ENCODE measurements at regions not wholly inside any gene's neighbourhood (a gene's known extent, or its start where the extent isn't known, plus 50 kb on each side); places are given as distances from the start of the nearest gene placed in this dataset.

GRCh38 chr5:2240118-2240904 is 357.6 kb upstream of the IRX4 start:
- no peak for DNase-seq (ENCODE audit: low spot score)

DNA sequence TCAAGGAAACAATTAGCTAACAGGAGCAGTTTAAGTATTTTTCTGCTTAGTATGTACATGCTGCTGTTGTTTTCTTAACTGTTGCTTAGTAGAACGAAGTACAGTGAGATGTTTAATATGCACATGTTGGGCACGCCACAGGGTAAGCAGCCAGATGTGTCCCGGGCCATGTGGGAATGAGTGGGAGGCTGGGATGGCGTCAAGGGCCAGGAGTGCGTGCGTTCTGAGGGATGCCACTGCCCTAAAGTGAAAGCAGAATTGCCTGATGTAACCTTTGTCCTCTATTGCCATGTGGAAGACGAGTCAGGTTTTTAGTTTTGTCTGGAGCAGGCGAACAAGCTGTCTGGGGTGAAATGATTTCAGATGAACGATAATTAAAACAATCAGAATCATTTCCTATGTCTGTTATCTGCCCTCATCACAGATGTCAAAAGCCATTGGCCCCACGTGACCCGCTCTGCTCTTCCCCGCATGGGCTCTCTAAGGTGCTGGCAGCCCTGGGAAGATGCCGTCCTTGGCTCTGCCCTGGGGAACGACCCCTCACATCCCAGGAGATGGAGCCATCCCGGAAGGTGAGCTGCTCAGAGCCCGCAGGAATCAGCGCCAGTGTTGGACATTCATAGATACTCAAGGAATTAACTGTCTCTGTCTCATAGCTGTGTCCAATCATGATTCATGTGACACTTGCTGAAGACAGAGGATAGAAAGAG is 356.6 kb upstream of the IRX4 start:
- peak; percentile 43 for DNase-seq (ENCODE audit: low spot score)

GRCh38 chr5:2238732-2239131 is 356.0 kb upstream of the IRX4 start:
- DNase-seq (ENCODE audit: low spot score), result no peak

- no peak for DNase-seq (ENCODE audit: low spot score)
Measured at GRCh38 chr5:2227433-2227832, 344.7 kb upstream of the IRX4 start.

GRCh38 chr5:2224689-2225088 is 342.0 kb upstream of the IRX4 start:
- DNase-seq (ENCODE audit: low spot score), result no peak

GRCh38 chr5:2223303-2223702 is 340.6 kb upstream of the IRX4 start:
- no peak for DNase-seq (ENCODE audit: low spot score)

GRCh38 chr5:2222246-2222992 is 339.7 kb upstream of the IRX4 start:
- DNase-seq (ENCODE audit: low spot score), result no peak

- DNase-seq (ENCODE audit: low spot score), result no peak
Measured at GRCh38 chr5:2221450-2221849, 338.7 kb upstream of the IRX4 start.

- no peak for DNase-seq (ENCODE audit: low spot score)
Measured at GRCh38 chr5:2220741-2221140, 338.0 kb upstream of the IRX4 start.

- DNase-seq (ENCODE audit: low spot score), result no peak
Measured at GRCh38 chr5:2219149-2219776, 336.5 kb upstream of the IRX4 start.

DNA sequence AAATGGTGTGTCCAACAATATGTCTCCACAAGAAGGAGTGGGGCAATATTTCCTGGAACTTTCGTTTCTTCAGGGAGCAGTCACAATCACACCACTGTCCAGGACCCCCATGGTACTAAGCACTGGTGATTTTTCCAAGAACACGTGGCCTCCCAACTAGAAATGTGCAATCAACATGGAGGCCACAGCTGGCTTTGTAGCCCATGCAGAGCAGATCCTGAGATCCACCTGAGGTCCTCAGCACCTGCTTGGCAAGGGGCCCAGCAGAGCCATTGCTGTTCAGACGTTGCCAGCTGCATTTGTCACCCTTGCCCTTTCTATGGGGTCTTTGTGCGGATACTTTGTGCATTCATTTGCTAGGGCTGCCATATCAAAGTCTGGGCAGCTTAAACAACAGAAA is 334.5 kb upstream of the IRX4 start:
- no peak for DNase-seq (ENCODE audit: low spot score)

DNA sequence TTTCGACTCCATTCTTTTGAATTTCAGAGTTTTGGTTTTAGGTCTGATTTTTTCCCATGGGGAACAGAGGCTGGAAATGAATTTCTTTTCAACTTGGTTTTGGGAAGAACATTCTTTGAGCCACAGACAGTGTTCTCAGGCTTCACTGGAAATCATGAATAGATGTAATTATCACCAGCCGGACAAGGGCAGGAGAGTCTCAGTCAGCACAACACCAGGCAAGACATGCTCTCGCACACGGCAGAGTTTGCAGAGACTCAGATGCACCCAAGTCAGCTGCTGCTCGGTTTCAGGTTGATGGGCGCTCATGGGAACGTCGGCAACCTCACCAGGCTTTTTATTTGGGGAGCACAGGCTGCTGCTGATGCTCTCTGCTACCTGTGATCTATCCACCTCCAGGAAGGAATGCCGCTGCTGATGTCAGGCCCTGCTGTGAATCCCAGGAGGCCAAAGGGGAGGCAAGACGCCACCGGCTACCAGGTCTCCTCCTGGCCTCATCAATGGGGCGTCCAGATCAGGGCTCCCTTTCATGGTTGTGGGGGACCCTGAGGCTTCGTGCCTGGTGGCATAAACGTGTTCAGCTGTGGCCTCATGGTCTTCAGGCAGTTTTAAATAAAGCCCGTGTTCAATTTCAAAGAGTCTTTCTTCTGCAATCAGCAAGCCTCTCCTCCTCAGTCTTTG is 332.3 kb upstream of the IRX4 start:
- DNase-seq (ENCODE audit: low spot score), result no peak

GRCh38 chr5:2213121-2213730 is 330.5 kb upstream of the IRX4 start:
- no peak for DNase-seq (ENCODE audit: low spot score)

DNA sequence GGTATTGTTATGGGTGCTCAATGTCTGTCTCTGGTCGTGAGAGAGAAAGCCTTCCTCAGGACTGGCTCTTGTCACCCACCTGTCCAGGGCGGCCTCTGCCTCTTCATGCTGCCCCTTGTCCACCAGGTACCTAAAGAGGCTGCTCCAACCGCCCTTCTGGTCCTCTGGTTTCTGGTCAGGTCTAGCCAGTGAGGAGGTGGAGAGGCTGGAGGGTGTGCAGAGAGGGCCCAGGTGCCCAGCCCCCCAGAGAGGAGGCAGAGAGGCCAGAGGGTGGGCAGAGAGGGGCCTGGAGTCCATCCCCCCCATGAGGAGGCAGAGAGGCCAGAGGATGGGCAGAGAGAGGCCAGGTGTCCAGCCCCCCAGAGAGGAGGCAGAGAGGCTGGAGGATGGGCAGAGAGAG is 329.8 kb upstream of the IRX4 start:
- no peak for DNase-seq (ENCODE audit: low spot score)

DNA sequence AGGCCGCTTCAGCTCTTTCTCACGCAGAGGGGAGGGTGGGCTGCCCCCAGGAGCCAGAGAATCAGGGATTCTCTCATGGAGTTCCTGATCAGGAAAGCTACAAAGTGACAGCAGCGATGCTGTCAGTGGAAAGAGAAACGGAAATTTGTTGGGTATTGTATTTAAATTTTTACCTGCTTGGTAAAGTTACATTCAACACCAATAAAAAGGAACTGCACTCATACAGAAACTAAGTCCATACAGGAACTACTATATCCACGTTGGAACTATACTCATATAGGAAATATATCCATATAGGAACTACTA is 325.5 kb upstream of the IRX4 start:
- DNase-seq (ENCODE audit: low spot score), result no peak

- DNase-seq (ENCODE audit: low spot score), result peak; percentile 43
Measured at GRCh38 chr5:2207416-2208238, 324.9 kb upstream of the IRX4 start.

DNA sequence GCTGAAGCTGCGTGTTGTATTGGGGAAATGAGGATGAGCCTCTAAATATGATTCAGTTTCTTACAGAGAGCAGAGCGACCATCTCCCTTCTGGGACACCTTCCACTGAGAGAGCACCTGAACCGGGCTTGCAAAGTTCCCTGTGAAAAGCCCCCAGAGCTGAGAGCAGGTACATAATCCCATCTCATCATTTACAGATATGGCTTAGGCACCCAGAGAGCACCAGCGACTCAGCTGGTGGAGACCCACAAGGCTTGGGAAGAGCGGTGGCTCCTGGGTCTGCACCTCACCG is 324.3 kb upstream of the IRX4 start:
- no peak for DNase-seq (ENCODE audit: low spot score)

DNA sequence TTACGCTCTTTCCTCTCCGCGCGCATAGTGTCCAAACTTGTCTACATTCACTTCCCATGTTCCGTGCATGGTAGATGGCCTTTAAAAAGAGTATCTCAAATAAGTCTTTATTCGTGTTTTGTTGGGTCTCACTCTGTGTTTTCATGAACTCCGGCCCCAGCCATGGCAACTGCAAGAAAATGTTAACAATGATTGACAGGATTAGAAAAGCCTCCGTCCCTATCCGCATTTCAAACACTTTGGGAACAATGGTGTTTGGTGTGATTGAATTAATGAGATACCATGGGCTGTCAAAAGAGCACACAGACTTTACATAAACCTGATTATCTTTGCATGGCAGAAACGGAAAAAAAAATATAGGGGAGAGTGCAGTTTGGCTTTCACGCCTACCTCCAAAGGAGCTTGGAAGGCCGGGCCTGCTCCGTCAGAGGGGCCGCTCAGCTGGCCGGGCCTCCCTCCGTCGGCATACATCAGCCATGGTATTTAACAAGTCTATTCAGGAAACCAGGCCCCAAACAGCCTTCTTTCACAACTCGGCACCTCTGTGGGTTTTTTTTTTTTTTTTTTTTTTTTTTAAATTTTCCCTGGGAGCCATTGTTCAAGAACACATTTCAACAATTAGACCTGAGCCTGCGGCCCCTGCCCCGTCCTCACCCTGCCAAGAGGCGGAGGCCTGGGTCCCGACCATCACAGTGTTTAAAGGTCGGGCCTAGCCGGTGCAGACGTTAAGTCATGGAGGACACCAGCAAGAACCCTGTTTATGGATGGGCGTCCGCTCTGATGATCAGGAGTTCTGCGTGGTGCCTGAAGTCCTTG is 323.8 kb upstream of the IRX4 start:
- no peak for DNase-seq (ENCODE audit: low spot score)

GRCh38 chr5:2205596-2206226 is 323.0 kb upstream of the IRX4 start:
- DNase-seq (ENCODE audit: low spot score), result no peak

DNA sequence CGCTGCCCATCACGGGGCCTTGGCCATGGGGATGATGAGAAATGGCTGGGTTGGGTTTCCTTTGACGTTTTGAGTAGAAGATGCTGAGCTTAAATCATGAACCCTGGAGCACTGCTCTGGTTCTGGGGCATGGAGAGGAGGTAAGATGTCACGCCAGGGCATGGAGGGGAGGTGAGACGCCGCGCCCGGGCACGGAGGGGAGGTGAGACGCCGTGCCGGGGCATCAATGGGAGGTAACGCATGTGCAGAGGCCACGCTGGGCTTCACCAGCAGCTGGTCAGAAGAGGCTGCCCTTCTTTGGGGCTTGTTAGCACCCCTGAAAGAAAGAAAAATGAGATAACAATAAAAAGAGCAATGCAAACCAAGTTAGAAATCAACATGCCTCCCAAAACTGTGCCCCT is 322.5 kb upstream of the IRX4 start:
- no peak for DNase-seq (ENCODE audit: low spot score)
